Astrocyte (in vitro differentiated cells and primary cell): ENCODE measurements at regions not wholly inside any gene's neighbourhood (a gene's known extent, or its start where the extent isn't known, plus 50 kb on each side); places are given as distances from the start of the nearest gene placed in this dataset.

Experiments used
- DNase-seq: peaks from one replicate; pipeline ENCODE4 v3.0.0-alpha.2; 2010; ENCODE audit warnings: low read depth
- FAIRE-seq: peaks from 2 replicates; lab custom pipeline; 2011; peaks lifted over from hg19 to GRCh38; lab: Jason Lieb, UNC
- H2AFZ ChIP-seq: 2 replicates; pipeline ENCODE4 v1.6.0; 2012; ENCODE audit warnings: low read depth, low read length, inconsistent platforms
- H3K27ac ChIP-seq: 2 replicates; pipeline ENCODE4 v1.5.1; 2011; ENCODE audit warnings: low read depth, low read length, inconsistent platforms
- H3K27me3 ChIP-seq: 2 replicates; pipeline ENCODE4 v1.6.0; 2011; ENCODE audit warnings: low read length, inconsistent platforms; ENCODE audit not compliant: insufficient read depth
- H3K36me3 ChIP-seq: 2 replicates; pipeline ENCODE4 v1.5.1; 2011; ENCODE audit warnings: low read length, inconsistent platforms; ENCODE audit not compliant: insufficient read depth
- H3K4me1 ChIP-seq: 2 replicates; pipeline ENCODE4 v1.5.1; 2011; ENCODE audit warnings: low read length, inconsistent platforms; ENCODE audit not compliant: insufficient read depth
- H3K4me2 ChIP-seq: 2 replicates; pipeline ENCODE4 v1.6.0; 2012; ENCODE audit warnings: low read length, inconsistent platforms
- H3K4me3 ChIP-seq: 2 replicates; pipeline ENCODE4 v1.5.1; 2011; ENCODE audit warnings: low read depth, mild to moderate bottlenecking, low read length, inconsistent platforms; ENCODE audit not compliant: insufficient read depth
- H3K79me2 ChIP-seq: 2 replicates; pipeline ENCODE4 v1.6.0; 2012; ENCODE audit warnings: mild to moderate bottlenecking, low read length, inconsistent platforms; ENCODE audit not compliant: insufficient read depth
- H3K9ac ChIP-seq: 2 replicates; pipeline ENCODE4 v1.6.0; 2012; ENCODE audit warnings: mild to moderate bottlenecking, low read length, inconsistent platforms
- H3K9me3 ChIP-seq: 2 replicates; pipeline ENCODE4 v1.5.1; 2012; ENCODE audit warnings: low read depth, mild to moderate bottlenecking, low read length, inconsistent platforms; ENCODE audit not compliant: insufficient read depth
- H4K20me1 ChIP-seq: 2 replicates; pipeline ENCODE4 v1.6.0; 2012; ENCODE audit warnings: low read length, inconsistent platforms; ENCODE audit not compliant: insufficient read depth
- H3K27ac Mint-ChIP-seq: one replicate; pipeline ENCODE4 v1.8.0; 2021; ENCODE audit warnings: mild to moderate bottlenecking, mixed read lengths; ENCODE audit not compliant: unreplicated experiment
- H3K27me3 Mint-ChIP-seq: one replicate; pipeline ENCODE4 v1.8.0; 2021; ENCODE audit warnings: low read depth, mixed read lengths; ENCODE audit not compliant: unreplicated experiment
- H3K36me3 Mint-ChIP-seq: one replicate; pipeline ENCODE4 v1.8.0; 2021; ENCODE audit warnings: low read depth, mixed read lengths; ENCODE audit not compliant: unreplicated experiment
- H3K4me1 Mint-ChIP-seq: one replicate; pipeline ENCODE4 v1.8.0; 2021; ENCODE audit warnings: low read depth, mixed read lengths; ENCODE audit not compliant: unreplicated experiment
- H3K4me3 Mint-ChIP-seq: one replicate; pipeline ENCODE4 v1.8.0; 2021; ENCODE audit warnings: mild to moderate bottlenecking, moderate library complexity, mixed read lengths; ENCODE audit not compliant: unreplicated experiment
- H3K9me3 Mint-ChIP-seq: one replicate; pipeline ENCODE4 v1.8.0; 2021; ENCODE audit warnings: mild to moderate bottlenecking, mixed read lengths; ENCODE audit not compliant: unreplicated experiment
- EZH2 ChIP-seq: IDR thresholded peaks from 2 replicates; pipeline ENCODE4 v1.6.1; 2012; ENCODE audit warnings: mild to moderate bottlenecking, low read length, inconsistent platforms; ENCODE audit not compliant: insufficient read depth
- TF ChIP-seq, protein P1 (sequence below): IDR thresholded peaks from 2 replicates; pipeline ENCODE4 v1.5.1; 2011; ENCODE audit warnings: low read depth, mild to moderate bottlenecking, inconsistent platforms, low read length, moderate library complexity; ENCODE audit not compliant: insufficient read depth

DNA sequence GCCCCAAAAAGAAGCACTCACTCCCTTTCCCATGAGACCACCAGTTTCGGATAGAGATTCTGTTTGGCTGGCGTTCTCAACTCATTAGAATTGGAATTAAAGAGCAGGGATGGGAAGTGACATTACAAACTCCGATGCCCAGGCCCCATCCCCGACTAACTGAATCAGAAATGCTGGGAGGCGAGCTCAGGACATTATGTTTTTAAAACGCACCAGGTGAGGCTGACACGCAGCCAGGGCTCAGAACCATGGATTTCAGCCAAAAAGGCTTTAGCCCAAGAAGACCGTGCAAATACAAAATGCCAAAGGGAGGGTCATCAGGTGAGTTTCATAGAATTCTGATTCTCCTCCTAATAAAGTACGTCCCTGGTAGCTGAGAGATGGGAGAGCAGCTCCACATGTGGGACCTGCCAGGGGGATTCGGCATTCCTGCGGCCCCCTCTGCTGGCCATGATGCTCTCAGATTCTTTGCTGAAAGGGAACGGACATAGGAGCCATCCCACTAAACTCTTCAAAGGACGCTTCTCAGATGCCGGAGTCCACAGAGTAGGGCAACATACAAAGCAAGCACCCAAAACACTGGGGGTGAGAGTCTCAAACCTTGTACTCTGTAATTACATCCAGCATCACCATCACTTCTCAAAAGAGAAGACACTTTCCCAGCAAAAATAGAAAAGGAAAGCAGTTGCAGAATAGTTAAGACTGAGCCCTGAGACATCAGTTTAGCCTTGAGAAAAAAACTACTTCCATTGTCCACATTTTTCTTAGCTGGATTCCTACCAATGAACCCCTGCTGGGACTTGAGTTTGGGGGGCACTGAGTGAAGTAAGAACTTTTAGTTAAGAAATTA, 205.2 kb downstream of the BMP7 start:
- Histone ChIP-seq H3K4me1 (peaks cover 23% of the 10 kb centered on the region), H2AFZ (no peak overlapping the region), H3K36me3 (no peaks in the 10 kb centered on the region), H3K4me2 (peak overlapping the region; percentile 14), H4K20me1 (no peaks in the 10 kb centered on the region), H3K4me3 (no peak overlapping the region), H3K9me3 (no peaks in the 10 kb centered on the region), H3K9ac (no peak overlapping the region), H3K27ac (no peak overlapping the region), H3K27me3 (peaks cover 6% of the 10 kb centered on the region), H3K79me2 (no peaks in the 10 kb centered on the region)
- Mint-ChIP-seq H3K27me3 (peaks cover 37% of the 10 kb centered on the region), H3K27ac (peak overlapping the region; percentile 19), H3K36me3 (no peaks in the 10 kb centered on the region), H3K9me3 (no peaks in the 10 kb centered on the region), H3K4me1 (peaks cover 32% of the 10 kb centered on the region), H3K4me3 (no peak overlapping the region)
- DNase-seq (no peak), FAIRE-seq (no peak)
- TF ChIP-seq, protein P1, sequence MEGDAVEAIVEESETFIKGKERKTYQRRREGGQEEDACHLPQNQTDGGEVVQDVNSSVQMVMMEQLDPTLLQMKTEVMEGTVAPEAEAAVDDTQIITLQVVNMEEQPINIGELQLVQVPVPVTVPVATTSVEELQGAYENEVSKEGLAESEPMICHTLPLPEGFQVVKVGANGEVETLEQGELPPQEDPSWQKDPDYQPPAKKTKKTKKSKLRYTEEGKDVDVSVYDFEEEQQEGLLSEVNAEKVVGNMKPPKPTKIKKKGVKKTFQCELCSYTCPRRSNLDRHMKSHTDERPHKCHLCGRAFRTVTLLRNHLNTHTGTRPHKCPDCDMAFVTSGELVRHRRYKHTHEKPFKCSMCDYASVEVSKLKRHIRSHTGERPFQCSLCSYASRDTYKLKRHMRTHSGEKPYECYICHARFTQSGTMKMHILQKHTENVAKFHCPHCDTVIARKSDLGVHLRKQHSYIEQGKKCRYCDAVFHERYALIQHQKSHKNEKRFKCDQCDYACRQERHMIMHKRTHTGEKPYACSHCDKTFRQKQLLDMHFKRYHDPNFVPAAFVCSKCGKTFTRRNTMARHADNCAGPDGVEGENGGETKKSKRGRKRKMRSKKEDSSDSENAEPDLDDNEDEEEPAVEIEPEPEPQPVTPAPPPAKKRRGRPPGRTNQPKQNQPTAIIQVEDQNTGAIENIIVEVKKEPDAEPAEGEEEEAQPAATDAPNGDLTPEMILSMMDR: peak; percentile 57
- no peak for TF ChIP-seq EZH2

DNA sequence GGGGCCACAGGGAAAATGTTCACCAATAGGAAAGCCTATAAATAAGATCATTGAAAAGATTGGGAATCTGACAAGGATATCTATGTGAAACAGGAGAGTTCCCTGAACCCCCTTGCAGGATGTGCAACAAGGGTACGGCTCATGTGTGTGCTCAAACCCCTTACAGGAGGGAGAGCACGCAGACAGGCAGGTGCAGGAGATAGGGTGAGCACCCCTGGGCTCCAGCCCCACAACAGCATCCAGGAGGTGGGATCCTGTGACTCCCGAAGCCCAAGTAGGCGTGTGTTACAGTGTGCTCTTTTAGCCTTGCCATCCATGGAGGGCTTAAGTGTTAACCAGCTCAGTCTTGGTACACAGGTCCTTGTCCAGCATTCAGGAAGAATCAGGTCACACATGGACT, 204.2 kb downstream of the BMP7 start:
- FAIRE-seq: no peak
- Mint-ChIP-seq H3K27me3 (peaks cover 37% of the 10 kb centered on the region), H3K36me3 (no peaks in the 10 kb centered on the region), H3K9me3 (no peaks in the 10 kb centered on the region), H3K27ac (no peak overlapping the region), H3K4me3 (no peak overlapping the region), H3K4me1 (peaks cover 35% of the 10 kb centered on the region)
- no peak overlapping the region for H2AFZ ChIP-seq
- peaks cover 6% of the 10 kb centered on the region for H3K27me3 ChIP-seq
- no peak overlapping the region for H3K9ac ChIP-seq
- H3K27ac ChIP-seq: no peak overlapping the region
- no peak for DNase-seq
- H3K79me2 ChIP-seq: no peaks in the 10 kb centered on the region
- peaks cover 27% of the 10 kb centered on the region for H3K4me1 ChIP-seq
- TF ChIP-seq EZH2: no peak
- TF ChIP-seq, protein P1: no peak
- no peaks in the 10 kb centered on the region for H4K20me1 ChIP-seq
- no peaks in the 10 kb centered on the region for H3K36me3 ChIP-seq
- no peak overlapping the region for H3K4me2 ChIP-seq
- no peak overlapping the region for H3K4me3 ChIP-seq
- H3K9me3 ChIP-seq: no peaks in the 10 kb centered on the region

DNA sequence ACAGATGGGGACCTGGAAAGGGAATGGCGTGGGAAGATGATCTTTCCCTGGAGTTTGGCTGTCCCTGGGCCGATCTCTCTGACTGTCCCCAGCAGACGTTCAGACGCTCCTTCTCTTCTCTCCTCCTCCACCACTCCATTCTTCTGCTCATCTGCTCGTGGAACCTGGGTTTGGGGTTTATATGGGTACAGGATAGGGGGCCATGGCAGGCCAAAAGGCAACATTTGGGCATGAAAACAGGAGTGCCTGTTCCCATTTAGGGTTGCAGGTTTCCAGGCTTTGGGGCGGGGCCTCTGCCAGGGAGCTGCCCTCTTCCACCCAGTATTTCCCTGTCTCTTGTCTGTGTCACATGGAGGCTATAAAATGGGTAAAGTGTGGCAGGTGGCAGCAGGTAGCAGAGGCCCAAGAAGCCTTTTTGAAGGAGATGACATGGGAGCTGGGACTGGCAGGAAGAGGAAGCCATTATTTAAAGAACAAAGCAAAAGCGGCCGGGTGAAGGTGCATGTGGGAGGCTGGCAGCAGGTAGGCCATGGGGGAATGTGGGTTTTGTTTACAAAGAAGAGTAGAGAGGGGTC, 203.7 kb downstream of the BMP7 start:
- Histone ChIP-seq H3K79me2 (no peaks in the 10 kb centered on the region), H3K4me2 (no peak overlapping the region), H3K36me3 (no peaks in the 10 kb centered on the region), H4K20me1 (no peaks in the 10 kb centered on the region), H2AFZ (no peak overlapping the region), H3K9me3 (no peaks in the 10 kb centered on the region), H3K27me3 (peaks cover 6% of the 10 kb centered on the region), H3K9ac (no peak overlapping the region), H3K27ac (no peak overlapping the region), H3K4me3 (no peak overlapping the region), H3K4me1 (peaks cover 27% of the 10 kb centered on the region)
- Mint-ChIP-seq H3K9me3 (no peaks in the 10 kb centered on the region), H3K4me1 (peaks cover 35% of the 10 kb centered on the region), H3K36me3 (no peaks in the 10 kb centered on the region), H3K4me3 (no peak overlapping the region), H3K27me3 (peaks cover 37% of the 10 kb centered on the region), H3K27ac (no peak overlapping the region)
- TF ChIP-seq, protein P1: no peak
- no peak for TF ChIP-seq EZH2
- FAIRE-seq: no peak
- no peak for DNase-seq
